NCI-H1105 treated with DMSO at 0.1 percent for 48 hours (cell line): ENCODE measurements at regions not wholly inside any gene's neighbourhood (a gene's known extent, or its start where the extent isn't known, plus 50 kb on each side); places are given as distances from the start of the nearest gene placed in this dataset.

Experiments used
- DNase-seq: peaks from one replicate; lab custom pipeline; 2025; lab: John Stamatoyannopoulos, UW

GRCh38 chr5:96588539-96588938 is 73.6 kb upstream of the CAST start:
- no peak for DNase-seq

DNA sequence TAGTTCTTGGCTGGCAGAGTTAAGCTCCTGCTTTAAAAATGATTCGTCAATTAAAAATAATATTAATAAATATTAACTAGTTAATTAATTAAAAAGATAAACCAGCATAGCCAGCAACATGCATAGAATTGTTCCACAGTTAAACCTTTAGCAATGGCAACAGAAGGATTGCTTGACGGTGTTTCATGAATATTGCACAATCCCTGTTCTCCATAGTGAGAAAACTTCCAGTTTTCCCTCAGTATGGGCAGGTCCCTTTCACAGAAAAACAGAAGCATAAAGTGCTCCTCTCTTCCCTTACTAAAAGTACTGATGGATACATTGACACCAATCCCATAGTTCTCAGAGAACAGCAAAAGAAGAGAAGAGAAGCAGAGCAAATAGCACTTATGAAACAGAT is 71.4 kb upstream of the CAST start:
- DNase-seq, result no peak

DNA sequence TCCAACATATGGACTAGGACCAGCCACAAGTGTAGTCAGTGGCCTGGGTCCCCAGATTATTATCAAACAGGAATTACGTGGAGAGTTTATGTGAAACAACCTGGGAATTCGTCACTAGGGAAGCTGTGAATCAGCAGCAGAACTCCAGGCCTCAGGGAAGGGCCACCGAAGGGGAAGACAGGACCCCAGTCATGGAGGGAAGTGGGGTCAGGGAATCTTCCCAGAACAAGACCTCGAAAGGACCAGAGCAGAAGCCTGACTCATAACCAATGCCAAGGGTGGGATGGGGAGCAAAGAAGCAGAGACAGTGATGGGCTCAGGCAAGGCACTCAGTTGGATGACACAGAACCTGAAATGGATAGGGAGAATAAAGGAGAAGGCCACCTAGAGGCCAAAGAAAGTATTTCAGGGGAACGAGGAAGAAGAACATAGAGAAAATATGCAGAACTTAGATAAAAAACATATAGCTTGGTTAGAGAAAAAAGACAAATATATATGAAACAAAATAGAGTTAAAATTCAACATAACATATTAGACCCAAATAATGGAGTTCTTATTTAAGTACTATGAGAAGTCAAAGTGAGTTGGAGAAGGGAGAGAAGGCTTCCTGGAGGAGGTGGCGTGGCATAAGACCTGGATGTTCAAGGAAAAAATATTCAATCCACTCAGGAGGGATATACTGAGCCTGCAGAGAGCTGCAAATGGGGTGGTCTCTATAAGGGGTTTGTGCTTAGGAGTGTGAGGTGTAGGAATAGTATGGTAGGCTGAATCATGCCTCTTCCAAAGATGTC is 66.7 kb upstream of the CAST start:
- no peak for DNase-seq

GRCh38 chr5:96597438-96598020 is 64.6 kb upstream of the CAST start:
- DNase-seq, result no peak

DNA sequence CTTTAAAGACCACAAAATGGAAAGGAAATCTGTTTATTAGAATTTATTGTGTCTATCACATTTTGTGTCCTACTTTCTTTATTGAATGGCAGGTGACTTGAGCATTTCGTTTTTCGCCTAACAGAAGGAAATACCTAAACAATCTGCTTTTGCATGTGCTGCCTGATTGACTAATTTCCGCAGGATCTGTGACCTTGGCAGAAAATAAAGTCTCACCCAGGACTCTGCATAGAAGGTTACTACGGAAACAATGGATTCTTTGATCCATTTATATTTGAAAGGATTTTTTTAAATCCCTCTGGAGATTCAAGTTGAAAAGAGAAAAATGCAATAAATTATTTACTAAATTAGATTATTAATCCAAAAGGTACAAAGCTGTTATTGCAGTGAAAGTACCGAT is 61.0 kb upstream of the CAST start:
- no peak for DNase-seq

DNA sequence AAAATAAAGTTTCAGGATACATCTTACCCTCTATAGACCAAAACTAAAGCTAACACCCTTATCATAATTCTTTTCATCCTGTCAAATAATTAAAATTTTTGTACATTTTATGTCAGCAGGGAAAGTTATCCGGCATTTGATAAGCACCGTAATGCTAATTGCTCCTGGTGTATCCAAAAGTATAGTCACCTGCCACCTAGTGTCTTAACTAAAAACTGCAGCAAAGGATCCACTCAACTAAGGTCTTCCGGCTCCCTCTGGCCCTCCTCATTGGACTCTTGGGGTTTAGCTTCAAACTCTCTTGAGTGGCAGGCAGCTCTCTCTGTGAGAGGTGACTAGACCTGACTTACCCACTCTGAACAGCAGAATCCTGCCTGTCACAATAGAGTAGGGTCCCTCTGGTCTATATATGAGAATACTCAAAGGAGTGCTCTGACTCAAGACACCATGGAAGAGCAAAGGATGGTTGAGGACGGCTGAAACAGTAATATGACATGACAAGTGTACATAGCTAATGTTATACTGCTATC is 60.4 kb upstream of the CAST start:
- DNase-seq, result peak; percentile 45

GRCh38 chr5:96602776-96603175 is 59.4 kb upstream of the CAST start:
- no peak for DNase-seq

GRCh38 chr5:96605144-96605837 is 56.9 kb upstream of the CAST start:
- DNase-seq, result no peak

GRCh38 chr5:96609369-96609768 is 52.8 kb upstream of the CAST start:
- DNase-seq, result no peak

- no peak for DNase-seq
These were observed 51.4 kb upstream of the CAST start for GRCh38 chr5:96610747-96611146.

GRCh38 chr5:96611946-96612345 is 50.2 kb upstream of the CAST start:
- no peak for DNase-seq
